AG10803 (cell line): ENCODE measurements at regions not wholly inside any gene's neighbourhood (a gene's known extent, or its start where the extent isn't known, plus 50 kb on each side); places are given as distances from the start of the nearest gene placed in this dataset.
"Not testable (repeated sequence)": the region's sequence is repeated elsewhere in the genome, so short reads cannot be mapped to it uniquely, and the experiment has no call there.

ENCODE experiments used
- DNase-seq: peaks from one replicate; pipeline ENCODE4 v3.0.0; 2010; ENCODE audit warnings: low read depth
- H3K4me3 ChIP-seq: 2 replicates; pipeline ENCODE4 v1.5.1; 2011; ENCODE audit warnings: mild to moderate bottlenecking, low read length, control low read depth
- CTCF ChIP-seq: conservative IDR thresholded peaks from 2 replicates; pipeline ENCODE4 v1.5.1; 2011; ENCODE audit warnings: mild to moderate bottlenecking, low read length, control low read depth, inconsistent platforms

- DNase-seq, result no peak
- no peak for TF ChIP-seq CTCF
- H3K4me3 ChIP-seq, result no peak overlapping the region
Measured at GRCh38 chr2:215260097-215260677, 51.7 kb upstream of the ATIC start.

- DNase-seq, result no peak
- TF ChIP-seq CTCF, result no peak
Measured at GRCh38 chr2:215249501-215249900, 62.4 kb upstream of the ATIC start.

GRCh38 chr2:215245919-215246318, 65.9 kb upstream of the ATIC start:
- DNase-seq, result not testable (repeated sequence)

More at GRCh38 chr2:215249501-215249900, 62.4 kb upstream of the ATIC start:
- no peak overlapping the region for H3K4me3 ChIP-seq

GRCh38 chr2:215241791-215242305, 70.0 kb upstream of the ATIC start:
- DNase-seq, result no peak
- no peak for TF ChIP-seq CTCF
- H3K4me3 ChIP-seq, result no peak overlapping the region

More at GRCh38 chr2:215245919-215246318, 65.9 kb upstream of the ATIC start:
- not testable (repeated sequence) for H3K4me3 ChIP-seq

- no peak overlapping the region for H3K4me3 ChIP-seq
- peak; percentile 18 for DNase-seq
- TF ChIP-seq CTCF, result no peak
Measured at GRCh38 chr2:215238485-215239098, 73.3 kb upstream of the ATIC start.

GRCh38 chr2:215236131-215236530, 75.7 kb upstream of the ATIC start:
- H3K4me3 ChIP-seq, result no peak overlapping the region
- DNase-seq, result no peak
- no peak for TF ChIP-seq CTCF

- not testable (repeated sequence) for DNase-seq, H3K4me3 ChIP-seq
Measured at GRCh38 chr2:215220221-215220620, 81.8 kb upstream of the ABCA12 start.
